Ascending aorta (tissue), 2 donors: ENCODE measurements at regions not wholly inside any gene's neighbourhood (a gene's known extent, or its start where the extent isn't known, plus 50 kb on each side); places are given as distances from the start of the nearest gene placed in this dataset.

Source experiments
- DNase-seq, 2 donors: peaks; one replicate each; pipeline ENCODE4 v3.0.0-alpha.2; 2019; ENCODE audit warnings: low spot score in 2 of 2
- H3K27ac ChIP-seq, 2 donors: fragments of 200-600 bp; sonication (generic); one replicate each; pipeline ENCODE4 v1.5.1; 2016 to 2017; ENCODE audit warnings: mild to moderate bottlenecking in 1 of 2
- H3K27me3 ChIP-seq: fragments of 200-600 bp; sonication (generic); one replicate; pipeline ENCODE4 v1.5.1; 2017
- H3K36me3 ChIP-seq, 2 donors: fragments of 200-600 bp; sonication (generic); one replicate each; pipeline ENCODE4 v1.5.1; 2016
- H3K4me1 ChIP-seq, 2 donors: fragments of 200-600 bp; sonication (generic); one replicate each; pipeline ENCODE4 v1.5.1; 2016 to 2017; ENCODE audit warnings: mild to moderate bottlenecking in 1 of 2
- H3K4me3 ChIP-seq, 2 donors: fragments of 200-600 bp; sonication (generic); one replicate each; pipeline ENCODE4 v1.5.1; 2016 to 2017; ENCODE audit warnings: mild to moderate bottlenecking in 1 of 2
- H3K9me3 ChIP-seq, 2 donors: fragments of 200-600 bp; sonication (generic); one replicate each; pipeline ENCODE4 v1.5.1; 2016
- CTCF ChIP-seq, 3 experiments: fragments of 200-600 bp in 2 of 3; fragments of 450-650 bp in 1 of 3; sonication (generic) in 2 of 3; IDR thresholded peaks; one replicate each; pipeline ENCODE4 v1.5.1; 2016 to 2019; ENCODE audit warnings: antibody characterized with exemption in 3 of 3, mild to moderate bottlenecking in 1 of 3, moderate library complexity in 1 of 3
- intact Hi-C: fragments of 100-400 bp; cut with DNase I; formaldehyde crosslinking; loops from one replicate; pipeline ENCODE4 v1.15.1; 2023

- no peaks in the 10 kb centered on the region for H3K9me3 ChIP-seq
- H3K27ac ChIP-seq, result no peak overlapping the region
- H3K4me3 ChIP-seq, result no peak overlapping the region
- intact Hi-C loops, result no loop called here
- H3K4me1 ChIP-seq, result no peaks in the 10 kb centered on the region
- no peaks in the 10 kb centered on the region for H3K36me3 ChIP-seq
- no peak for TF ChIP-seq CTCF (IDR thresholded peaks at IDR 0.05)
- no peak for DNase-seq
- H3K27me3 ChIP-seq, result no peaks in the 10 kb centered on the region
These were observed 488.6 kb downstream of the HAPSTR1 start for GRCh38 chr16:9580025-9580424.

GRCh38 chr16:9593440-9593839 lies 502.0 kb downstream of the HAPSTR1 start:
- Histone ChIP-seq H3K36me3 (no peaks in the 10 kb centered on the region), H3K27me3 (no peaks in the 10 kb centered on the region), H3K4me3 (no peak overlapping the region), H3K4me1 (no peaks in the 10 kb centered on the region), H3K9me3 (no peaks in the 10 kb centered on the region), H3K27ac (no peak overlapping the region)
- TF ChIP-seq CTCF (IDR thresholded peaks at IDR 0.05), result no peak
- intact Hi-C loops, result no loop called here
- DNase-seq, result no peak

GRCh38 chr16:9594047-9594446 lies 502.6 kb downstream of the HAPSTR1 start:
- H3K27ac ChIP-seq, result no peak overlapping the region
- no peaks in the 10 kb centered on the region for H3K9me3 ChIP-seq
- no peaks in the 10 kb centered on the region for H3K36me3 ChIP-seq
- H3K4me3 ChIP-seq, result no peak overlapping the region
- intact Hi-C loops, result no loop called here
- DNase-seq, result no peak
- H3K4me1 ChIP-seq, result no peaks in the 10 kb centered on the region
- H3K27me3 ChIP-seq, result no peaks in the 10 kb centered on the region
- no peak for TF ChIP-seq CTCF (IDR thresholded peaks at IDR 0.05)

DNA sequence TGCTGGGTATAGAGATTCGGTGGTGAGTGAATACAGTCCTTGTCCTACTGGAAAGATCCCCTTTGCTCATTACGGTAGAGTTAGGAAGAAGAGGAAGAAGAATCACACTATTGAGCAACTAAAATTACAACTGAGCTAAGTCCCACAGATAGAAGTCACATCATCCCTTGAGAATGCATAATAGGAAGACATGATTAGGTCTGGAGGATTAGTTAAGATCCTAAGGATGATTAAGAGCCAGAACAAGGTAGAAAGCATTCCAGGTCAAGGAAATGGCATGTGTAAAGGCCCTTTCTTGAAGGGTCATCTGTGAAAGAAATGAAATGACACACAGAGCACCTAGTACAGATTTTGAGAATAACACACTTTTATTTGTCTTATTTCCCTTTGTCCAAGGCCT lies 503.5 kb downstream of the HAPSTR1 start:
- Histone ChIP-seq H3K36me3 (no peaks in the 10 kb centered on the region), H3K4me3 (no peak overlapping the region), H3K27me3 (no peaks in the 10 kb centered on the region), H3K9me3 (no peaks in the 10 kb centered on the region), H3K4me1 (no peaks in the 10 kb centered on the region), H3K27ac (no peak overlapping the region)
- intact Hi-C loops, result no loop called here
- DNase-seq, result no peak
- no peak for TF ChIP-seq CTCF (IDR thresholded peaks at IDR 0.05)

- intact Hi-C loops, result no loop called here
- Histone ChIP-seq H3K4me1 (no peaks in the 10 kb centered on the region), H3K9me3 (no peaks in the 10 kb centered on the region), H3K36me3 (no peaks in the 10 kb centered on the region), H3K27ac (no peak overlapping the region), H3K4me3 (no peak overlapping the region), H3K27me3 (no peaks in the 10 kb centered on the region)
- DNase-seq, result no peak
- TF ChIP-seq CTCF (IDR thresholded peaks at IDR 0.05), result no peak
These were observed 503.9 kb downstream of the HAPSTR1 start for GRCh38 chr16:9595393-9595792.

- TF ChIP-seq CTCF (IDR thresholded peaks at IDR 0.05), result no peak
- H3K4me1 ChIP-seq, result no peaks in the 10 kb centered on the region
- H3K9me3 ChIP-seq, result no peaks in the 10 kb centered on the region
- intact Hi-C loops, result no loop called here
- no peaks in the 10 kb centered on the region for H3K27me3 ChIP-seq
- no peak for DNase-seq
- no peak overlapping the region for H3K27ac ChIP-seq
- no peak overlapping the region for H3K4me3 ChIP-seq
- no peaks in the 10 kb centered on the region for H3K36me3 ChIP-seq
These were observed 505.3 kb downstream of the HAPSTR1 start for GRCh38 chr16:9596788-9597187.
